PC-3 (cell line): ENCODE measurements at regions not wholly inside any gene's neighbourhood (a gene's known extent, or its start where the extent isn't known, plus 50 kb on each side); places are given as distances from the start of the nearest gene placed in this dataset.
"Not testable (repeated sequence)": the region's sequence is repeated elsewhere in the genome, so short reads cannot be mapped to it uniquely, and the experiment has no call there.

ENCODE experiments used
- ATAC-seq: fragments of 200-7000 bp; cut with Tn5 transposase; 2 replicates; pipeline ENCODE4 v1.9.1; 2020; ENCODE audit warnings: mild to moderate bottlenecking, moderate library complexity
- BruUV-seq: library from RNA; stranded (reverse); fragments of 400-500 nt; replicated peaks from 2 replicates; lab custom pipeline; 2021; lab: Mats Ljungman, UMichigan
- CTCF ChIA-PET: fragments of 300-600 bp; sonication (Branson Sonifier 250); formaldehyde crosslinking; loops from one replicate; lab custom pipeline; 2022; ENCODE audit warnings: antibody characterized with exemption; lab: Charles Lee
- POLR2A ChIA-PET: fragments of 300-600 bp; sonication (Branson Sonifier 250); formaldehyde crosslinking; loops from one replicate; lab custom pipeline; 2022; ENCODE audit warnings: antibody characterized with exemption; ENCODE audit not compliant: unreplicated experiment; lab: Charles Lee
- DNase-seq: peaks from one replicate; pipeline ENCODE4 v3.0.0-alpha.2; 2015
- H2AFZ ChIP-seq: fragments of 300-600 bp; sonication (generic); 2 replicates; pipeline ENCODE4 v1.6.0; 2016; ENCODE audit warnings: antibody characterized with exemption, low read length
- H3F3A ChIP-seq: fragments of 300-600 bp; sonication (generic); one replicate; pipeline ENCODE4 v1.6.0; 2017; ENCODE audit warnings: antibody characterized with exemption, low read length, control low read depth, mild to moderate bottlenecking; ENCODE audit not compliant: unreplicated experiment
- H3K27ac ChIP-seq: fragments of 300-600 bp; sonication (generic); 2 replicates; pipeline ENCODE4 v1.5.1; 2016; ENCODE audit warnings: mild to moderate bottlenecking, low read length
- H3K27me3 ChIP-seq: fragments of 300-600 bp; sonication (generic); 2 replicates; pipeline ENCODE4 v1.6.1; 2016; ENCODE audit warnings: low read length, mixed read lengths
- H3K36me3 ChIP-seq: fragments of 300-600 bp; sonication (generic); 2 replicates; pipeline ENCODE4 v1.6.1; 2016; ENCODE audit warnings: low read depth, mixed run types, low read length, mixed read lengths
- H3K4me1 ChIP-seq: fragments of 300-600 bp; sonication (generic); 2 replicates; pipeline ENCODE4 v1.5.1; 2016; ENCODE audit warnings: low read length; ENCODE audit not compliant: insufficient read depth
- H3K4me2 ChIP-seq: fragments of 300-600 bp; sonication (generic); 2 replicates; pipeline ENCODE4 v1.6.0; 2016; ENCODE audit warnings: low read length
- H3K4me3 ChIP-seq: fragments of 300-600 bp; sonication (generic); 2 replicates; pipeline ENCODE4 v1.5.1; 2016; ENCODE audit warnings: mild to moderate bottlenecking, low read length, mixed read lengths
- H3K79me2 ChIP-seq: fragments of 300-600 bp; sonication (generic); 2 replicates; pipeline ENCODE4 v1.6.1; 2017; ENCODE audit warnings: low read length, mixed read lengths
- H3K9ac ChIP-seq: fragments of 300-600 bp; sonication (generic); 2 replicates; pipeline ENCODE4 v1.6.0; 2016; ENCODE audit warnings: mild to moderate bottlenecking, low read length
- H3K9me2 ChIP-seq: fragments of 300-600 bp; sonication (generic); replicated peaks from 2 replicates; pipeline ENCODE4 v1.6.1; 2016; ENCODE audit warnings: mixed run types, low read length, mixed read lengths
- H3K9me3 ChIP-seq: fragments of 300-600 bp; sonication (generic); 2 replicates; pipeline ENCODE4 v1.6.1; 2016; ENCODE audit warnings: low read length, mixed read lengths
- H4K20me1 ChIP-seq: fragments of 300-600 bp; sonication (generic); 2 replicates; pipeline ENCODE4 v1.6.1; 2016; ENCODE audit warnings: low read length, mixed read lengths
- CTCF ChIP-seq: fragments of 300-600 bp; sonication (generic); conservative IDR thresholded peaks from 2 replicates; pipeline ENCODE4 v1.5.1; 2017; ENCODE audit warnings: antibody characterized with exemption, low read depth, mild to moderate bottlenecking, low read length
- EZH2 ChIP-seq: fragments of 300-600 bp; sonication (generic); IDR thresholded peaks from one replicate; pipeline ENCODE4 v1.6.1; 2017; ENCODE audit warnings: antibody characterized with exemption, mild to moderate bottlenecking, low read length; ENCODE audit not compliant: unreplicated experiment
- EZH2phosphoT487 ChIP-seq: fragments of 300-600 bp; sonication (generic); IDR thresholded peaks from 2 replicates; pipeline ENCODE4 v1.6.1; 2018; ENCODE audit warnings: mild to moderate bottlenecking, antibody characterized with exemption, low read length, borderline replicate concordance
- intact Hi-C: fragments of 100-400 bp; cut with micrococcal nuclease; formaldehyde crosslinking; loops from 2 replicates; pipeline ENCODE4 v1.9.0; 2023

DNA sequence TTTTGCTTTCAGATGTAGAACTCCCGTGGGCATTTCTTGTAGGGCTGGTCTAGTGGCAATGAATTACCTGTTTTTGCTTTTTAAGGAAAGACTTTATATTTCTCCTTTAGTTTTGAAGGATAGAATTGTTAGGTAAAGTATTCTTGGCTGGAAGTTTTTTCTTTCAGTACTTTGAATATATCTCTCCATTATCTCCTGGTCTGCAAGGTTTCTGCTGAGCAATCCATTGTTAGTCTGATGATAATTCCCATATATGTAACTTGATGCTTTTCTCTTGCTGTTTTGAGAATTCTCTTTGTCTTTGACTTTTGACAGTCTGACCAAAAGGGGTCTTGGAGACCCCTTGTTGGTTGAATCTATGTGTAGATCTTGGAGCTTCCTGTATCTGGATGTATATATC is 198.1 kb downstream of the TMEM167A start:
- Histone ChIP-seq H3K27ac (no peak overlapping the region), H2AFZ (no peak overlapping the region), H3K4me1 (no peaks in the 10 kb centered on the region), H3K9ac (no peak overlapping the region), H3K36me3 (no peaks in the 10 kb centered on the region), H3K9me3 (no peaks in the 10 kb centered on the region), H3K4me3 (no peak overlapping the region), H3K9me2 (no peaks in the 10 kb centered on the region), H3K27me3 (no peaks in the 10 kb centered on the region), H3K4me2 (no peak overlapping the region), H3F3A (no peaks in the 10 kb centered on the region), H3K79me2 (no peaks in the 10 kb centered on the region), H4K20me1 (no peaks in the 10 kb centered on the region)
- DNase-seq (no peak), ATAC-seq (no peak)
- intact Hi-C loops = no loop called here
- TF ChIP-seq EZH2 (no peak), CTCF (no peak)
- ChIA-PET CTCF (no interaction called here), POLR2A (no interaction called here)
- no TSS peak for BruUV-seq

- ATAC-seq (no peak), DNase-seq (no peak)
- H3F3A ChIP-seq = no peaks in the 10 kb centered on the region
- intact Hi-C loops = no loop called here
- H3K4me2 ChIP-seq = no peak overlapping the region
- no peaks in the 10 kb centered on the region for H3K79me2 ChIP-seq
- H3K27me3 ChIP-seq = no peaks in the 10 kb centered on the region
- no peak overlapping the region for H3K9ac ChIP-seq
- POLR2A ChIA-PET = no interaction called here
- H3K36me3 ChIP-seq = no peaks in the 10 kb centered on the region
- no peaks in the 10 kb centered on the region for H3K9me3 ChIP-seq
- no peak overlapping the region for H2AFZ ChIP-seq
- no TSS peak for BruUV-seq
- H3K4me3 ChIP-seq = no peak overlapping the region
- CTCF ChIA-PET = no interaction called here
- H3K4me1 ChIP-seq = no peaks in the 10 kb centered on the region
- no peaks in the 10 kb centered on the region for H3K9me2 ChIP-seq
- no peaks in the 10 kb centered on the region for H4K20me1 ChIP-seq
- no peak for TF ChIP-seq EZH2phosphoT487
- TF ChIP-seq EZH2 = no peak
- no peak for TF ChIP-seq CTCF
- H3K27ac ChIP-seq = no peak overlapping the region
Observed at GRCh38 chr5:82873452-82873851, 203.7 kb downstream of the TMEM167A start.

DNA sequence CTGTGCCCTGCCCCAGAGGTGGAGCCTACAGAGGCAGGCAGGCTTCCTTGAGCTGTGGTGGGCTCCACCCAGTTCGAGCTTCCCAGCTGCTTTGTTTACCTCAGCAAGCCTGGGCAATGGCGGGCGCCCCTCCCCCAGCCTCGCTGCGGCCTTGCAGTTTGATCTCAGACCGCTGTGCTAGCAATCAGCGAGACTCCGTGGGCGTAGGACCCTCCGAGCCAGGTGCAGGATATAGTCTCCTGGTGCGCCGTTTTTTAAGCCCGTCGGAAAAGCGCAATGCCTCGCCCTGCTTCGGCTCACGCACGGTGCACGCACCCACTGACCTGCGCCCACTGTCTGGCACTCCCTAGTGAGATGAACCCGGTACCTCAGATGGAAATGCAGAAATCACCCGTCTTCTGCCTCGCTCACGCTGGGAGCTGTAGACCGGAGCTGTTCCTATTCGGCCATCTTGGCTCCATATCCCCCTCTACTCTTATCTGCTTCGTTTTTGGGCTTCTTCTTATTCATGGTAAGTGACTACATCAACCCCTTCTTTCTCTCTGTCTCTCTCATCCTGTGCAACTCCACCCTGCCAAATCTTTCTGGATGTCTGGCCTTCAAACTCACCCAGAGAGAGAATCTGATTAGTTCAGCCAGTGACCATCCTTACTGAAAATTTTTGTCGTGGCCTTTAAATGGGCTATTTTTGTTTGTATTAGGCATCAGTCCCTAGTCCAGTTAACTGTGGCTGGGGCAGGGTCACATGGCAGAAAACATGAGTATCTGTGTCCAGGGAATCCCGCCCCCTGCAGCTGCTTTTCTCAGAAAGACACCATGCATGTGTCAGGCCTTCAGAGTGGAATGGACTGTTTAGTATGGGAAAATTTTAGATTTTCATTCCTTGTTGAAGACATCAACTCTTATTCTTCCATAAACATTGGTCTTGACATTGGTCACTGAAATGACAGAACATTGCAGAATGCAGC is 204.6 kb downstream of the TMEM167A start:
- BruUV-seq, H3K27me3 ChIP-seq, H3K9me2 ChIP-seq, H4K20me1 ChIP-seq, H3K4me1 ChIP-seq, H3K79me2 ChIP-seq, DNase-seq, POLR2A ChIA-PET, ATAC-seq, H3K9me3 ChIP-seq, H3K27ac ChIP-seq, H3K36me3 ChIP-seq, H3F3A ChIP-seq, H2AFZ ChIP-seq, H3K9ac ChIP-seq, H3K4me3 ChIP-seq, intact Hi-C loops, CTCF ChIA-PET, H3K4me2 ChIP-seq: not testable (repeated sequence)
